NCI-H69 (cell line): ENCODE measurements at regions not wholly inside any gene's neighbourhood (a gene's known extent, or its start where the extent isn't known, plus 50 kb on each side); places are given as distances from the start of the nearest gene placed in this dataset.
"Not testable (repeated sequence)": the region's sequence is repeated elsewhere in the genome, so short reads cannot be mapped to it uniquely, and the experiment has no call there.

Experiments used
- DNase-seq: peaks from one replicate; lab custom pipeline; 2025; lab: John Stamatoyannopoulos, UW

DNA sequence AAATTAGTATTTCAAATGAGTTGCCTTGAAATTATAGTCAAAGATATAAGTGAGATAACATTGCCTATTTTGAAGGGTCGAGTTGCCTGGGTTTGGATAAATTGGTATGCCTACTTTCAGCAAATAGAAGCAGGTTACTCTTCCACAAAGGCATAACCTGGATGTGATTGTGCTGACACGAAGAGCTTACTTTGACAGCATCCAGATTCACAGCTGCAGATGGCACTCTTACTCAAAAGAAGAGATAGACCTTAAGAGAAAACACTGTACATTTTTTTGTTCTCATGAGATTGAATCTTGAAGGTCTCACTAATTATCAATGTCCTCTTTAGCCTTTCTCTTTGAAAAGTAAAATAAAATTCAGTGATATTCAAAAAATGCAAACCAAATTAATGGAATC, 1338.7 kb downstream of the REEP3 start:
- DNase-seq, result no peak

DNA sequence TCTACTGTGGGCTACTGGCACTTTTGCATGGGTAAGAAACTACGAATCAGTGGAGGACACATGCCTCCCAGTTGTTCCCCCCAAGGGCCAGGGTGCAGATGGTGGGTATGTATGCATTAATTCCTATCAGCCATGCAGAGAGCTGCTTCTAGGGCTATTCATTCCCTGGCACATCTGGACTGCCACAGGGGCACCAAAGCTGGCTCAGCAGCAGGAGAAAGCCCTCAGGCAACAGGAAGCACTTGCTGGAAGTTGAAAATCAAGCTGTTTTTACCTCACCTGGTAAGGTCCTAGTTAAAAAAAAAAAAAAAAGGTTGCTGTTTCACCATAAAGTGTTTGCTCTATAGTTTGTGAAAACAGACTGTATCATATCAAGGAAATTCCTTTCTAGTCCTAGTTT, 1342.6 kb downstream of the REEP3 start:
- DNase-seq, result peak; percentile 3

DNA sequence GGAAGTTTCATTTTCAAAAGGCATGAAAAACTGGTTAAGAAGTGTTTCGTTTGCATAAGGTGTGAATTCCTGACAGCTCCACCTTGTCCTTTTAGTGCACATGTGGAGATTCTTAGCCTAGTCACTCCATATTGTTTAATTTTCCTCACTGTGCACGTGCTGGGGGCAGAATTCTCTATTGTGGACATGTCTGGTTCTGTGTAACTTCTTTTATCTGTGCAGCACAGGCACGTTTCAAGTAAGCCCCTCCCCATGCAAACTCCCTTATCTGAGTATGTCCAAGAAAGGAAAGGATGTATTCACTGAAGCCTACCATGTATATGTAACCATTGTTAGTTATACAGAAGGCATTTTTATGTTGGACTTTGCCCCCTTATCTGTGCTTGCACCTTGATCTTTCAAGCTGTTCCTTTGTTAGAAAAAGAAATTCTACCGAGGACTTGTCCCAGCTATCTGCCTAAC, 1346.3 kb downstream of the REEP3 start:
- DNase-seq, result no peak

DNA sequence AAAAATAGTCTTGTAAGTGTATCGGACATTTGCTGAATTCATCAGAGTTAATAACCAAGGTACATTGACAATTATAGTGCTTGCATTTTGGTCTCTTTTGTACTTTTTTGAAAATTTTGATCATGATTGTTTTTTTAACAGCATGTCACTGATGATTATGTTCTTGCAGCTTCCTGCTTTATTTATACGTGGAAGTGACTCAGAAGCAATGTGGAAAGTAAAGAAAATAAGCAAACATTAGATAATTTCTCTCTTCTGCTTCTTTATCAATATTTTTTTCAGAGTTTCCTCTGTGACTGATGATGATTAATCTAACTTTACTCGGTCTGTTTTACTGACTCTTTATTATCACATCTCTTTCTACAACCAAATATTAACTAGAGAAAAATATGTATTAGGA, 1351.9 kb downstream of the REEP3 start:
- DNase-seq, result no peak

DNA sequence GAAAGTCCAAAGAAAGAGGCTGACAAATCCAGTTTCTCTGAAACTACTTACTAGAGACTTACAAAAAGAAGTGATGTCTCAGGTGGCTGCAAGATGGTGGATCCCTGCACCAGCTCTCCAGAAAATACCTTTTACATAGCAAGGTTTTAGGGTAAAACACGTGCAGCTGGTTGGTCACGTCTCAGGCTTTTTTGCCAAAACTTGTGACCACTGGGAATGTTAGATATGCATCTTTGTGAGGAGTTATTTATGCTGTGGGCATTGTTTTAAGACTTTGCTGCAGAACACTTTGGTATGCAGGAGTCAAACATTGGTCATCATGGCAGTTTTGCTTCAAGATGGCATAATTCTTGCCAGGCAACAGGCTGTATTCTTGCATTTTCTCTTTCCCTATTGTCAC, 1352.8 kb downstream of the REEP3 start:
- no peak for DNase-seq

DNA sequence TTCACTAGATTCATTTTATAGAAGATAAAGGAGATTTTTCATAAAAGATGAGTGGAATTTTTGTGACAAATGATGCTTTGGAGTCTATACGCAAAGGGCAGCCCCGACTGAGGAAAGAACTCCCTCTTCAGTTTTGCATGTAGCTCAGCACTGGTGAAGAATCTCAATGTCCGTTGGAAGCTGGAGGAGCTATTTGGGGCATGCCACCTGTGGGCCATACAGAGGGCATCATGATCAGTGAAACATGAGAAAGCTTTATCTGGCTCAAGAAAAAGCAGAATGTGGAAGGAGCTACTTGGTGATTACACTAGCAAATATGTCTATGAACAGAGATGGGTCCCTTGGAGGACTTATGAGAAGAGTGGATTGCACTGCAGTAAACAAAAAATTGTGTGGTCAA, 1359.3 kb downstream of the REEP3 start:
- DNase-seq, result no peak

DNA sequence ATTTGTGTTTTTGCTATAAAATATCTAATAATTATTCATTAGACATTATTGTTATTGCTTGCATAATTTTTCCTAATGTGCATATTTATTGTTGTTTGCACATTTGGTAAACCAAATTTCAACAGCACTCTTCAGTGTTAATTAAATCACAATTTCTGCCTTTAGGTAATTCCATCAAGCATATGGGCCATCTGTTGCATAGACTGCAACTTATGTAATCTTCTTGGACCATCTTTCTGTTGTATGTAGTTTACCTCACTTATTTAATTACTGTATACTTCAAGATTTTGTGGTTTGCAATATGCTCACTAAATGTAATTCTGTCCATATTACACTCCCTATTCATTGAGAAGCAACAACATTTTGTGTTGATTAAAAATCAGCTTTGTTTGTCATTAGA, 1360.1 kb downstream of the REEP3 start:
- no peak for DNase-seq

DNA sequence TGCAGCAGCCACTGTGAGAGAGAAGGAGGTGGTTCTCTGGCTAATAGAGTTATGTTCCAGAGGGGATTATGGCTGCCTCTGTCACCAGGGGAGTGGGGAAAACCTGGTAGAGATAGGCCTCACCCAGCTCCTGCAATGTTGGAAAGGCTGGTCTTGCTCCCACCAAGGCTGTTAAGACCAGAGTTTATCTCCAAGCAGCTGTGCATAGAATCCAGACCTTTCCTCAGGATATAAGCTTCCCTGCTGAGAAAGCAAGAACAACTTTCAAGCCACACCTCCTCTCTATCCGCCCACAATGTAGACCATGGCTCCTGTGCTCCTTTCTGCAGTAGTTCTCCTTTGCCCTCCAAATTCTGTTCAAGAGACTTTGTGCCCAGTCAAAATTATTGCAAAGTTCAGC, 1375.4 kb downstream of the REEP3 start:
- DNase-seq, result no peak

DNA sequence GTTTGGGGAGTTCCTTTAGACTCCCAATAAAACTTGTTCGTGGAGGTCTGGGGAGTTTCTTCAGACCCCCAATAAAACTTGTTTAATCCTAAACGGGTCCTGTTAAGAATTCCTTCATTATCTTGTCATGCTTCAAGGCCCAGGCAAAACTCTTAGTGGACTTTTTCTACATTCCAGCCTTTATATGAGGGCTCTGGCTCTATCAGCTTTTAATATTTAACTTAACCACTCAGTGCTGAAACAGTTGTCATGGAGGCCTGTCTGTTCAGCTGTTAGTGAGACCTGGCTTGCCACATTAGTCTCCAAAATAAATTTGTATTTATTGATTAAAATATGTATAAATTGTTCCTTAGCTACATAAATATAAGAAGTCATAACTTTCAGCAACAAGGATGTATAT, 1385.1 kb downstream of the REEP3 start:
- DNase-seq, result not testable (repeated sequence)

DNA sequence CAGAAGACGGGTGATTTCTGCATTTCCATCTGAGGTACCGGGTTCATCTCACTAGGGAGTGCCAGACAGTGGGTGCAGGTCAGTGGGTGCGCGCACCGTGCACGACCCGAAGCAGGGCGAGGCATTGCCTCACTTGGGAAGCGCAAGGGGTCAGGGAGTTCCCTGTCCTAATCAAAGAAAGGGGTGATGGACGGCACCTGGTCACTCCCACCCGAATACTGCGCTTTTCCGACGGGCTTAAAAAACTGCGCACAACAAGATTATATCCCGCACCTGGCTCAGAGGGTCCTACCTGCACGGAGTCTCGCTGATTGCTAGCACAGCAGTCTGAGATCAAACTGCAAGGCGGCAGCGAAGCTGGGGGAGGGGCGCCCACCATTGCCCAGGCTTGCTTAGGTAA, 1403.1 kb downstream of the REEP3 start:
- not testable (repeated sequence) for DNase-seq

DNA sequence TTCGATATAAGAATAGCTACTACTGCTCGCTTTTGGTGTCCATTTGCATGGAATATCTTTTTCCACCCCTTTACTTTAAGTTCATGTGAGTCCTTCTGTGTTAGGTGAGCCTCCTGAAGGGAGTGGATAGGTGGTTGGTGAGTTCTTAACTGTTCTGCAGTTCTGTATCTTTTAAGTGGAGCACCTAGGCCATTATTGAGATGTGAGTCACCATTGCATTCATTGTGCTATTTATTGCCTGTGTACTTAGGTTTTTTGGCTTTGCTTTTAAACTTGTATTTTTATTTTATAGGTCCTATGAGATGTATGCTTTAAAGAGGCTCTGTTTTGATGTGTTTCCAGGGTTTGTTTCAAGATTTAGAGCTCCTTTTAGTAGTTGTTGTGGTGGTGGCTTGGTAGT, 1430.8 kb downstream of the REEP3 start:
- no peak for DNase-seq

DNA sequence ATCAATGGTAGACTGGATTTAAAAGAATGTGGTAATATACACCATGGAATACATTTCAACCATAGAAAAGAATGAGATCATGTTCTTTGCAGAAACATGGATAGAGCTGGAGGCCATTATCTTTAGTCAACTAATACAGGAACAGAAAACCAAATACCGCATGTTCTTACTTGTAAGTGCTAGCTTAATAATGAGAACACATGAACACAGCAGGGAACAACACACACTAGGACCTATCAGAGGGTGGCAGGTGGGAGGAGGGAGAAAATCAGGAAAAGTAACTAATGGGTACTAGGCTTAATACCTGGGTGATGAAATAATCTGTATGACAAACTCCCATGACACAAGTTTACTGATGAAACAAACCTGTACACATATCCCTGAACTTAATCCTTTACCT, 1435.2 kb downstream of the REEP3 start:
- no peak for DNase-seq

DNA sequence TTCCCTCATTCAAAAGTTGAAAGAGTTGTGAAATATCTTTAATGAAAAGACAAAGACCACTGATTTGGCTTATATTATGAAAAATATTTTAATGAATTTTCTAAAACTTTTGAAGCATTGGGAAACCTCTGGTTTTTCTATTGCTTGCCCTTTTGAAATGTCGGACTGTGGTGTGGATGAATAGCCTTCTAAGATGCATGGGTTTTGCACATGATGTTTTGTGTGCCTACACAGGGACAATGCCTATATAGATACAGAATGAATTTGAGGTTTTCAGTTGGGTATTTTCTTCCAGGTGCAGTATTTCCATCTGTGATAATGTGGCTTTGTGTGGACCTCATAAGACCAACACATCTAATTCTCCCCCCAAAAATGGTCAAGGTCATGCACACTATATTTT, 1437.9 kb downstream of the REEP3 start:
- DNase-seq, result no peak

DNA sequence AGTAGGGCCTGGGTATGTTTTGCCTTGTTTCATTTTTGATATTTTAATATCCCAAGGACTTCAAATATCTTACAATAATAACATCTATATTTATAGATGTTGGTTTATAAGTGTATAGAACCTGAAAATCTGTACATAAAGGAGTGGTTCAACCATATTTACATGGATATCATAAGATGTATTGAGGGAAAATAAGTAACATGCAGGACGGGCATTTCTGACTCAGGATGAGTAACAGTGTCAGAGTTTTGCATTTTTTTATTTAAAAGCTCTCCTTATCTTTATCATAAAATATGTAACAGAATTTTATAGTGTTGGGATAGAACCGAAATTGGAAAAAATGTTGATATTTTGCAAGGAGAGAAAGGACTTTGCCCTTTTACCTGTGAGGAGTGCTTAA, 1438.7 kb downstream of the REEP3 start:
- no peak for DNase-seq

DNA sequence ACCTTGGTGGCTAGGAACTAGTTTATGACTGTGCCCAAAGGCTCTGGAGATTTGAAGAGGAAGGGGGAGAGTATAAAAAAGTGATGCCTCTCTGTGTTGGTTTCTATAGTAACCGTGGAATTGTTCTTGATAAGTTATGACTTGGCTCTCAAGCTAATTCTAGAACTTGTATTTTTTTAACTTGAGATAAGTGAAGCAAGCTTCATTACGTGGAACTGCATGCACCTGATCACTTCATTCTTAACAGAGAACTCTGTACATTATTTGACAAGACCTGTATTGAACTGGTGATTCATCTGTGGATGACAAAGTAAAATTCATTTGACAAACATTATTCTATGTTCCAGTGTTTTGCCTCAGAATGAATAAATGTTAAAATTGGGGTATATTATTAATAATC, 1452.2 kb downstream of the REEP3 start:
- no peak for DNase-seq

DNA sequence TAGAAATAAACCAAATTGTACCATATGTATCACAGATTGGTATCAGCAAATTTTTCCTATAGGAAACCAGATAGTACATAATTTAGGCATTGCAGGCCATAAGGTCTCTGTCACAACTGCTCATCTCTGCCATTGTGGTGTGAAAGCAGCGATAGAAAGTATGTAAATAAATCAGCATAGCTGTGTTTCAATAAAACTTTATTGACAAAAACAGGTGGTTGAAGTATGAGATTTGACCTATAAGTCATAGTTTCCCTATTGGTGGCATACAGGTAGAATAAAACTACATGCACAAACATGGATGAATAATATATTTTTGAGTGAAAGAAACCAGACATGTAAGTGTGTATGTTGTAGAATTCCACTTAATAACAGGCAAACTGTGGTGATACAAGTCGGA, 1454.9 kb downstream of the REEP3 start:
- DNase-seq, result no peak

DNA sequence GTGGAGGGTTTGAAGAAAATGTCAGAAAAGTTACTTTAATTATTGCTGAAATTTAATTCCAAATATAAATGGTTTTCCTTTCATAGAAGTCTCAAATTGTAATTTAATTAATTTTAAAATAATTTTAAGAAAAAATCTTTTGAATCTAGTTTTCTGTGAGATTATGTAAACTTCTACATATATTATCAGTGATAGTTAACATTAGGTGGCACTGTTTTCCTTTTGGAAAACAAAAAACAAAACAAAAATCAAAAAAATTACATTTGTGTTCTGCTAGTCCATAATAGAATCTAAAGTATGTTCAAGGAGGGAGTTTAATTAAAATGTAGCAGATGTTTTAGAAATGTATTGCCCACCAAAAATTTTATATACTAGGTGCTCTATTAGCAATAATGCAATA, 1456.7 kb downstream of the REEP3 start:
- DNase-seq, result no peak

DNA sequence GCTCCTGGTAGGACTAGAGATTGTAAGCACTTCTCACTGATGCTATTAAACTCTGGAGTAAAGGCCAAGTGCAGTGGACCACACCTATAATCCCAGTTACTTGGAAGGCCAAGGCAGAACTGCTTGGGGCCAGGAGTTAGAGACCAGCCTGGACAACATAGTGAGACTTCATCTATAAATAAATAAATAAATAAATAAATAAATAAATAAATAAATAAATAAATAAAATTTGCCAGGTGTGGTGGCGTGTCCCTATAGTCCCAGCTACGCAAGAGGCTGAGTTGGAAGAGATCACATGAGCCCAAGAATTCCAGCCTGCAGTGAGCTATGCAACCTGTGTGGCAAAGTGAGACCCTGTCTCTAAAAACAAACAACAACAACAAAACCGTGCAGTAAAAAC, 1475.7 kb downstream of the REEP3 start:
- no peak for DNase-seq

DNA sequence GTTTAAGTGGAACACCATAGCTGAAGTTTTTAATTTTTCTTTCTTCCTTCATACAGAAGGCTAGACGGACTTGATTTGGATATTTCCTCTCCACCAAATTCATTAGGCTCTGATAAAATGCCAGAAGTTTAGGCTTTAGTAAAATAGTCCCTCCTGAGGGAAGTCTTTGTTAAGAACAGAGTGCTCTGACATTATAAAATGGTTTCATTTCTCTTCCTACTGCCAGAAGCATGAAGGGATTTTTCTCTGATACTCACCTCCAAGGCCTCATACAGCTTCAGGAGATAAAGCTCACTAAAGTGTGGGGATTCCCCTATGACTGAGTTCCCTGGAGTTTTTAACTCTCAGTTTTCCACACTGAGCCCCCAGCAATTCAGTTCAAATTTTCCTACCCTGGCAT, 1489.6 kb downstream of the REEP3 start:
- no peak for DNase-seq

DNA sequence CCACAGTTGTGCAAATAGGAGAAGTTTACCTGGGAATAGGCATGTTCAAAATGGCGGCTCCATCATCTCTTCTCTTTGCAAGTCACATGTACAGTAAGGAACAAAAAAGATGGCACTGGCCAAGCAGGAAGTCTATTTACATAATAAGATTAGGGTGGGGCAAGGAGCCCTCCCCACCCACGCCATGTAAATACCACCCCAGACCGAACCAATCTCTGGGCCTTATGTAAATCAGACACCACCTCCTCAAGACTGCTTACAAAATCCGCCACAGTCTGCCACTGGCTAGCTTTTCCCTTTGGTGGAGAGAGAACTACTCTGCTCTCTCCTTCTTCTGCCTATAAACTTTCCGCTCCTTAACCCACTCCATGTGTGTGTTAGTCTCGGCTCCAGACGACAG, 1496.3 kb downstream of the REEP3 start:
- DNase-seq, result no peak

DNA sequence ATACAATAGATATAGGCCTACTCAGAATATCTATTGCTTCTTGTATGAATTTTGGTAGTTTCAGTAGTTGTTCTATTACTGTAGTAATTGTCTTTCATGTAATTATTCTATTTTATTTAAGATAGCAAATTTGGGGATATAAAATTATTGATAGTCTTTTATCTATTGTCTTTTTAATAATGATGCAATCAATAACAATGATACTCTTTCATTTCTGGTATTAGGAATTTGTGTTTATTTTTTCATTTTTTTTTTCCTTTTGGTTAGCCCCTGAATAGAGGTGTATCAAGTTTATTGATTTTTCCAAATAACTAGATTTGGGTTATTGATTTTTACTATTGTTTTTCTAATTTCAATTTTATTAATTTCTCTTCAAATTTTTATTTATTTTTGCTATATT, 1503.7 kb downstream of the REEP3 start:
- no peak for DNase-seq

DNA sequence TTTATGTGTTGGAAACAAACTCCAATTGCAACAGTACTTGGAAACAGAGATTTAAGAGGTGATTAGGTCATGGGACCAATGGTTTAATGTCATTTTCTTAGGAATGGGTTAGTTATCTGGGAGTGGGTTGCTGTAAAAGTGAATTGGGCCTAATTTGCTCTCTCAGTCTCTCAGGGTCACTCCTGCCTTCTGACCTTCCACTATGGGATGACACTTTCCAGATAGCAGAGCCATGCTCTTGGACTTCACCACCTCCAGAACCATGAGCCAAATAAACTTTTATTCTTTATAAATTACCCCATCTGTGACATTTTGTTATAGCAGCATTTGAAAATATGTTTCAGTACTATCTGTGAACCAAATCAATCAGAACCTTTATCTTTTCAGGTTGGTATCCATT, 1509.1 kb downstream of the REEP3 start:
- no peak for DNase-seq

DNA sequence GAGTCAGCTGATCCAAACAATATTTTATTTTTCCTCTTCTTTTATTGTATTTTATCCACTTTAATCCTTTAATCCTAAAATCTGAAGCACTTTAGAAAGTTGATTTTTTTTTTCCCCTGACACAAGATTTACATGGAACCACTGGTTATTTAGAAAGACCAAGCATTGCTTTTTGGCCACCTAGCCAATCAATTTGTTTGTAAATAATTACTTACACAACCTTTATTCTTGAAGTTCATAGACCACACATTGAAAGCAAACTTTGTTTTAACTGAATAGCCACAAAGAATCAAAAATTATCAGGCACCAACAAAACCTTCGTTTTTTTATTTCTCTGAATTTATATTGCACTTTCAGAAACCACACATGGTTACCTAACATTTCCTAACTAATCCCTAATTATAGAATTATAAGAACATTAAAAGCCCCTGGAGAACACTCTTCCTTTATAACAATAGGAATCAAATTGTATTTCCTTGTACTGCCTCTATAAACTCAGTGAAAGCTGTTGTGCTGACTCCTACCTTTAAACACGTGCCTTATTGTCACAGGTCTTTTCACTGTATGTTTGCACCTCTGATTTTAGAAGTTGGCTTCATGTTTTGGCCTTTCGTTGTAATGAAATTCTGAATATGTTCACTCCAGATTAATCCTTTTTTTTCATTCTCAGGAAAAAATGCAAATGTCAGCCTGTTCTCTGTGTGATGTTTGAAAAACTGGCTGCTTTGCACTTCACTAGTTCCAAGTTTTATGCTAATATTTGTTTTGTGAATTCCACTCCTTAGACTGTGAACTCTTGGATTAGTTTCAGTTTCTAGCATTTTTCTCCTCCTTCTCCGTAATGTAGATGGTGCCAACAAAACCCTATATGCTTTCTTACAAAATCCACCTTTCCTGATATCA, 1511.9 kb downstream of the REEP3 start:
- no peak for DNase-seq

DNA sequence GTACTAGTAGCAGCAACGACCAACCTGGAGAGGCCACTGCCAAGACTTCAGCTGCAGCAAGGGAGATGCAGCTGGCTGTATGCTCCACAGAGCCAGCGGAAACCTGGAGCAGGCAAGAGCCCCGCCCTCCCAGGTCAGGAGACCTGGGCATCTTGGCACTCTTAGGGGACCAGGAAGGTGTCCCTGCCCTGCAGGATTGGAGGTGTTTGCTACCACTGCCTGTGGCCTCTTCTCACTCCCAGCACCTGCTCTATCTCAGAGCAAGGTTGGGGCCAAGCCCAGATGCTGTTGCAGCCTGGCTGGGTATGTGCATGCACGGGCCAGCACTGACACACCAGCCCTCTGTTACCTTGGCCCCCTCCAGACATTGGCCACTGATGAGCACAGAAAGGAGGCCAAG, 1512.8 kb downstream of the REEP3 start:
- DNase-seq, result no peak
